Sigmoid colon (tissue), 3 donors: ENCODE measurements at regions not wholly inside any gene's neighbourhood (a gene's known extent, or its start where the extent isn't known, plus 50 kb on each side); places are given as distances from the start of the nearest gene placed in this dataset.

Experiments used
- CTCF ChIP-seq, 4 experiments: fragments of 450-650 bp in 3 of 4; fragments of 200-600 bp in 1 of 4; IDR thresholded peaks; one replicate each; pipeline ENCODE4 v1.5.1; 2016 to 2019; ENCODE audit warnings: antibody characterized with exemption in 4 of 4, mild to moderate bottlenecking in 3 of 4, moderate library complexity in 2 of 4
- POLR2A ChIP-seq, 2 donors: fragments of 450-650 bp; IDR thresholded peaks; one replicate each; pipeline ENCODE4 v1.6.1; 2016; ENCODE audit warnings: antibody characterized with exemption in 2 of 2, mild to moderate bottlenecking in 2 of 2, moderate library complexity in 2 of 2

- TF ChIP-seq CTCF (IDR thresholded peaks at IDR 0.05) (no peak), POLR2A (IDR thresholded peaks at IDR 0.05) (no peak)
Observed at GRCh38 chr5:63825984-63826383, 136.3 kb downstream of the HTR1A start.
